Thyroid gland (tissue), 4 donors: ENCODE measurements at regions not wholly inside any gene's neighbourhood (a gene's known extent, or its start where the extent isn't known, plus 50 kb on each side); places are given as distances from the start of the nearest gene placed in this dataset.

Source experiments
- POLR2A ChIP-seq, 2 donors: fragments of 450-650 bp; IDR thresholded peaks; one replicate each; pipeline ENCODE4 v1.6.1; 2017; ENCODE audit warnings: antibody characterized with exemption in 2 of 2, mild to moderate bottlenecking in 2 of 2, moderate library complexity in 1 of 2
- TF ChIP-seq, protein P1 (sequence below), 6 experiments: fragments of 200-600 bp in 3 of 6; fragments of 450-650 bp in 3 of 6; sonication (generic) in 3 of 6; IDR thresholded peaks; one replicate each; pipeline ENCODE4 v1.5.1; 2016 to 2019; ENCODE audit warnings: antibody characterized with exemption in 6 of 6, mild to moderate bottlenecking in 2 of 6, inconsistent platforms in 1 of 6, moderate library complexity in 1 of 6

DNA sequence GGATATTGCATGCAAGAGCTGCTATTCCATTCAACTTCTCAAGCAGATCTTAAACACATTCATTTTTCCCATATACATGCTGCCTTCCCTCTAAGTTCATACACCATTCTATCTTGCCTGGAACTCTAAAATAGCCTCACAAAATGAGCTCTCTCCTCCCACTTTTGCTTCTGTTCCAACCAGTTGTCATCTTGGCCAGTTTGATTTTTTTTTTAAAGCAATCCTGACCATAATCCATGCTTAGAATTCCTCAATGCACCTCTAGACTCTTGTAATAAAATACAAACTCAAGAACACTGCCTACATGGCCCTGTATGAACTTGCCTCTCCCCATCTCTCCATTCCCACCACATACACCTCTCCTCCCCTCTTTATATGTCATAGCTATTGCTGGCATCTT lies 68.6 kb upstream of the NPHP3 start:
- TF ChIP-seq, protein P1, sequence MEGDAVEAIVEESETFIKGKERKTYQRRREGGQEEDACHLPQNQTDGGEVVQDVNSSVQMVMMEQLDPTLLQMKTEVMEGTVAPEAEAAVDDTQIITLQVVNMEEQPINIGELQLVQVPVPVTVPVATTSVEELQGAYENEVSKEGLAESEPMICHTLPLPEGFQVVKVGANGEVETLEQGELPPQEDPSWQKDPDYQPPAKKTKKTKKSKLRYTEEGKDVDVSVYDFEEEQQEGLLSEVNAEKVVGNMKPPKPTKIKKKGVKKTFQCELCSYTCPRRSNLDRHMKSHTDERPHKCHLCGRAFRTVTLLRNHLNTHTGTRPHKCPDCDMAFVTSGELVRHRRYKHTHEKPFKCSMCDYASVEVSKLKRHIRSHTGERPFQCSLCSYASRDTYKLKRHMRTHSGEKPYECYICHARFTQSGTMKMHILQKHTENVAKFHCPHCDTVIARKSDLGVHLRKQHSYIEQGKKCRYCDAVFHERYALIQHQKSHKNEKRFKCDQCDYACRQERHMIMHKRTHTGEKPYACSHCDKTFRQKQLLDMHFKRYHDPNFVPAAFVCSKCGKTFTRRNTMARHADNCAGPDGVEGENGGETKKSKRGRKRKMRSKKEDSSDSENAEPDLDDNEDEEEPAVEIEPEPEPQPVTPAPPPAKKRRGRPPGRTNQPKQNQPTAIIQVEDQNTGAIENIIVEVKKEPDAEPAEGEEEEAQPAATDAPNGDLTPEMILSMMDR (IDR thresholded peaks at IDR 0.05) = no peak
- TF ChIP-seq POLR2A (IDR thresholded peaks at IDR 0.05) = no peak
